DMS53 treated with DMSO at 0.1 percent for 48 hours (cell line): ENCODE measurements at regions not wholly inside any gene's neighbourhood (a gene's known extent, or its start where the extent isn't known, plus 50 kb on each side); places are given as distances from the start of the nearest gene placed in this dataset.

Experiments used
- DNase-seq: peaks from one replicate; lab custom pipeline; 2025; ENCODE audit not compliant: unreplicated experiment; lab: John Stamatoyannopoulos, UW

- no peak for DNase-seq
Measured at GRCh38 chr14:51473351-51473750, 178.4 kb upstream of the FRMD6 start.

- no peak for DNase-seq
Measured at GRCh38 chr14:51473808-51474565, 177.7 kb upstream of the FRMD6 start.

- no peak for DNase-seq
Measured at GRCh38 chr14:51474854-51475253, 176.9 kb upstream of the FRMD6 start.

GRCh38 chr14:51478175-51478621 is 173.5 kb upstream of the FRMD6 start:
- no peak for DNase-seq

GRCh38 chr14:51479584-51480325 is 172.0 kb upstream of the FRMD6 start:
- no peak for DNase-seq

GRCh38 chr14:51481643-51482042 is 170.1 kb upstream of the FRMD6 start:
- DNase-seq, result no peak

- DNase-seq, result no peak
Measured at GRCh38 chr14:51482102-51482501, 169.6 kb upstream of the FRMD6 start.

- DNase-seq, result no peak
Measured at GRCh38 chr14:51484485-51484884, 167.2 kb upstream of the FRMD6 start.

GRCh38 chr14:51485733-51486132 is 166.0 kb upstream of the FRMD6 start:
- DNase-seq, result no peak

GRCh38 chr14:51487848-51488247 is 163.9 kb upstream of the FRMD6 start:
- DNase-seq, result no peak

GRCh38 chr14:51488569-51489220 is 163.0 kb upstream of the FRMD6 start:
- no peak for DNase-seq

GRCh38 chr14:51490205-51490604 is 161.5 kb upstream of the FRMD6 start:
- DNase-seq, result no peak

GRCh38 chr14:51491036-51491545 is 160.6 kb upstream of the FRMD6 start:
- DNase-seq, result no peak

GRCh38 chr14:51491776-51492175 is 159.9 kb upstream of the FRMD6 start:
- no peak for DNase-seq

GRCh38 chr14:51495319-51495718 is 156.4 kb upstream of the FRMD6 start:
- DNase-seq, result no peak

- no peak for DNase-seq
Measured at GRCh38 chr14:51498411-51499227, 153.1 kb upstream of the FRMD6 start.

GRCh38 chr14:51500776-51501175 is 150.9 kb upstream of the FRMD6 start:
- DNase-seq, result no peak

- DNase-seq, result no peak
Measured at GRCh38 chr14:51501746-51502145, 150.0 kb upstream of the FRMD6 start.

GRCh38 chr14:51504669-51505068 is 147.0 kb upstream of the FRMD6 start:
- DNase-seq, result no peak

GRCh38 chr14:51507511-51507905 is 144.2 kb upstream of the FRMD6 start:
- no peak for DNase-seq
